EH (cell line): ENCODE measurements at regions not wholly inside any gene's neighbourhood (a gene's known extent, or its start where the extent isn't known, plus 50 kb on each side); places are given as distances from the start of the nearest gene placed in this dataset.
A peak's percentile ranks its signal among the peaks of the same experiment; 100 is the strongest.

Source experiments
- DNase-seq: peaks from one replicate; pipeline ENCODE4 v3.0.0-alpha.2; 2015; ENCODE audit warnings: low read depth

GRCh38 chr2:162945785-162946184, 107.2 kb upstream of the KCNH7 start:
- no peak for DNase-seq

- no peak for DNase-seq
These were observed 99.8 kb upstream of the KCNH7 start for GRCh38 chr2:162938387-162938786.

- no peak for DNase-seq
These were observed 95.6 kb upstream of the KCNH7 start for GRCh38 chr2:162934191-162934590.

GRCh38 chr2:162932416-162932815, 93.8 kb upstream of the KCNH7 start:
- DNase-seq: no peak

- DNase-seq: no peak
These were observed 91.0 kb upstream of the KCNH7 start for GRCh38 chr2:162929571-162929970.

- no peak for DNase-seq
These were observed 89.8 kb upstream of the KCNH7 start for GRCh38 chr2:162928356-162928755.

GRCh38 chr2:162926907-162927306, 88.3 kb upstream of the KCNH7 start:
- DNase-seq: no peak

- DNase-seq: peak; percentile 0
These were observed 87.9 kb upstream of the KCNH7 start for GRCh38 chr2:162926501-162926900.

- DNase-seq: no peak
These were observed 87.0 kb upstream of the KCNH7 start for GRCh38 chr2:162925595-162925994.

- DNase-seq: no peak
These were observed 80.5 kb upstream of the KCNH7 start for GRCh38 chr2:162919111-162919510.

GRCh38 chr2:162917626-162918025, 79.1 kb upstream of the KCNH7 start:
- no peak for DNase-seq

GRCh38 chr2:162916286-162916801, 77.8 kb upstream of the KCNH7 start:
- no peak for DNase-seq

- DNase-seq: no peak
These were observed 77.3 kb upstream of the KCNH7 start for GRCh38 chr2:162915858-162916257.

- no peak for DNase-seq
These were observed 75.6 kb upstream of the KCNH7 start for GRCh38 chr2:162914161-162914560.

GRCh38 chr2:162912787-162913186, 74.2 kb upstream of the KCNH7 start:
- DNase-seq: no peak

- no peak for DNase-seq
These were observed 70.0 kb upstream of the KCNH7 start for GRCh38 chr2:162908567-162908966.

GRCh38 chr2:162890690-162891311, 52.2 kb upstream of the KCNH7 start:
- peak; percentile 44 for DNase-seq

- DNase-seq: no peak
These were observed 50.1 kb upstream of the KCNH7 start for GRCh38 chr2:162888652-162889051.
